ENCODE measurements at regions not wholly inside any gene's neighbourhood (a gene's known extent, or its start where the extent isn't known, plus 50 kb on each side); places are given as distances from the start of the nearest gene placed in this dataset.

GRCh38 chr16:76035689-76036088 is 241.5 kb upstream of the CNTNAP4 start:
- in situ Hi-C loops (cut with HindIII; ENCODE audit: low sequenced_read_pairs), result no loop called here
- DNase-seq (ENCODE audit: low read depth), result no peak
- TF ChIP-seq, protein P1, sequence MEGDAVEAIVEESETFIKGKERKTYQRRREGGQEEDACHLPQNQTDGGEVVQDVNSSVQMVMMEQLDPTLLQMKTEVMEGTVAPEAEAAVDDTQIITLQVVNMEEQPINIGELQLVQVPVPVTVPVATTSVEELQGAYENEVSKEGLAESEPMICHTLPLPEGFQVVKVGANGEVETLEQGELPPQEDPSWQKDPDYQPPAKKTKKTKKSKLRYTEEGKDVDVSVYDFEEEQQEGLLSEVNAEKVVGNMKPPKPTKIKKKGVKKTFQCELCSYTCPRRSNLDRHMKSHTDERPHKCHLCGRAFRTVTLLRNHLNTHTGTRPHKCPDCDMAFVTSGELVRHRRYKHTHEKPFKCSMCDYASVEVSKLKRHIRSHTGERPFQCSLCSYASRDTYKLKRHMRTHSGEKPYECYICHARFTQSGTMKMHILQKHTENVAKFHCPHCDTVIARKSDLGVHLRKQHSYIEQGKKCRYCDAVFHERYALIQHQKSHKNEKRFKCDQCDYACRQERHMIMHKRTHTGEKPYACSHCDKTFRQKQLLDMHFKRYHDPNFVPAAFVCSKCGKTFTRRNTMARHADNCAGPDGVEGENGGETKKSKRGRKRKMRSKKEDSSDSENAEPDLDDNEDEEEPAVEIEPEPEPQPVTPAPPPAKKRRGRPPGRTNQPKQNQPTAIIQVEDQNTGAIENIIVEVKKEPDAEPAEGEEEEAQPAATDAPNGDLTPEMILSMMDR (IDR thresholded peaks at IDR 0.05; ENCODE audit: low read depth, low read length, missing control alignments), result no peak

GRCh38 chr16:76038097-76038496 is 239.1 kb upstream of the CNTNAP4 start:
- TF ChIP-seq, protein P1 (IDR thresholded peaks at IDR 0.05; ENCODE audit: low read depth, low read length, missing control alignments), result no peak
- no peak overlapping the region for H3K4me3 ChIP-seq (ENCODE audit: low read depth, low read length)
- no peak for DNase-seq (ENCODE audit: low read depth)
- in situ Hi-C loops (cut with HindIII; ENCODE audit: low sequenced_read_pairs), result no loop called here

More at GRCh38 chr16:76035689-76036088, 241.5 kb upstream of the CNTNAP4 start:
- no peak overlapping the region for H3K4me3 ChIP-seq (ENCODE audit: low read depth, low read length)

GRCh38 chr16:76052725-76053124 is 224.5 kb upstream of the CNTNAP4 start:
- in situ Hi-C loops (cut with HindIII; ENCODE audit: low sequenced_read_pairs), result no loop called here
- TF ChIP-seq, protein P1 (IDR thresholded peaks at IDR 0.05; ENCODE audit: low read depth, low read length, missing control alignments), result no peak
- DNase-seq (ENCODE audit: low read depth), result no peak
- H3K4me3 ChIP-seq (ENCODE audit: low read depth, low read length), result no peak overlapping the region

GRCh38 chr16:76059186-76059585 is 218.0 kb upstream of the CNTNAP4 start:
- DNase-seq (ENCODE audit: low read depth), result no peak

DNA sequence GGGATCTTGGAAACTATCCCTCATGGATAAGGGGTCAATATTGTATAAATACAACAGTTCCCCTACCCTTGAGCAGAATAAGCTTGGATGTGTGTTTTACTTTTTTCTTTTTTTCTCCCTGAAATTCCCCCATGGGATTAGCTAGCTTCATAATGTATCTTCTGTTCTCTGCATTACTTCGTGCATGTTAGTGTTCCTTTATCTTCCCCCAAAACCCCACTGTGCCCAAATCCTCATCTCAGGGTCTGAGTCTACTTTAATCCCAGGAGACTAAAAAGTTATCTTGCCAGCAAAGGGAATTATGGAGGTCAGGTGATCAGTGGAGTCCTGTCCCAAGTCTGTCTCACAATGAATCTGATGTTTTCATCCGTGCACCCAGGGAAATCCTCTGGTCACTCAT is 217.5 kb upstream of the CNTNAP4 start:
- no peak for DNase-seq (ENCODE audit: low read depth)
- TF ChIP-seq, protein P1 (IDR thresholded peaks at IDR 0.05; ENCODE audit: low read depth, low read length, missing control alignments), result no peak
- in situ Hi-C loops (cut with HindIII; ENCODE audit: low sequenced_read_pairs), result no loop called here
- H3K4me3 ChIP-seq (ENCODE audit: low read depth, low read length), result no peak overlapping the region

More at GRCh38 chr16:76059186-76059585, 218.0 kb upstream of the CNTNAP4 start:
- no peak overlapping the region for H3K4me3 ChIP-seq (ENCODE audit: low read depth, low read length)
- TF ChIP-seq, protein P1 (IDR thresholded peaks at IDR 0.05; ENCODE audit: low read depth, low read length, missing control alignments), result no peak
- in situ Hi-C loops (cut with HindIII; ENCODE audit: low sequenced_read_pairs), result no loop called here

- no peak for DNase-seq (ENCODE audit: low read depth)
- in situ Hi-C loops (cut with HindIII; ENCODE audit: low sequenced_read_pairs), result no loop called here
- TF ChIP-seq, protein P1 (IDR thresholded peaks at IDR 0.05; ENCODE audit: low read depth, low read length, missing control alignments), result no peak
- no peak overlapping the region for H3K4me3 ChIP-seq (ENCODE audit: low read depth, low read length)
Measured at GRCh38 chr16:76071690-76072089, 205.5 kb upstream of the CNTNAP4 start.

- TF ChIP-seq, protein P1 (IDR thresholded peaks at IDR 0.05; ENCODE audit: low read depth, low read length, missing control alignments), result no peak
- in situ Hi-C loops (cut with HindIII; ENCODE audit: low sequenced_read_pairs), result no loop called here
Measured at GRCh38 chr16:76081967-76082366, 195.2 kb upstream of the CNTNAP4 start.

More at GRCh38 chr16:76081967-76082366, 195.2 kb upstream of the CNTNAP4 start:
- no peak for DNase-seq (ENCODE audit: low read depth)
- no peak overlapping the region for H3K4me3 ChIP-seq (ENCODE audit: low read depth, low read length)
